H1 (cell line): ENCODE measurements at regions not wholly inside any gene's neighbourhood (a gene's known extent, or its start where the extent isn't known, plus 50 kb on each side); places are given as distances from the start of the nearest gene placed in this dataset.

Source experiments
- CTCF ChIA-PET: fragments of 300-600 bp; sonication (Branson Sonifier 250); formaldehyde crosslinking; loops from one replicate; lab custom pipeline; 2021; ENCODE audit not compliant: partially characterized antibody; lab: Charles Lee
- POLR2A ChIA-PET: fragments of 300-600 bp; sonication (Branson Sonifier 250); formaldehyde crosslinking; loops from one replicate; lab custom pipeline; 2021; ENCODE audit warnings: inconsistent platforms; ENCODE audit not compliant: partially characterized antibody; lab: Charles Lee
- DNase-seq, 2 experiments: peaks; one replicate each; pipeline versions ENCODE4 v3.0.0 to v3.0.0-alpha.2; 2010 to 2022; ENCODE audit warnings: low spot score in 2 of 2, low read depth in 1 of 2, mixed read lengths in 1 of 2
- FAIRE-seq: peaks from 2 replicates; lab custom pipeline; 2011; peaks lifted over from hg19 to GRCh38; lab: Jason Lieb, UNC
- H2AFZ ChIP-seq: 2 replicates; pipeline ENCODE4 v1.8.1; 2012; ENCODE audit warnings: low read length, inconsistent platforms
- H2AK5ac ChIP-seq: 2 replicates; pipeline ENCODE4 v1.6.1; 2013; ENCODE audit warnings: low read depth, low read length
- H2BK120ac ChIP-seq: replicated peaks from 2 replicates; pipeline ENCODE3; 2013; ENCODE audit warnings: low read depth, low read length, inconsistent platforms
- H2BK12ac ChIP-seq: 2 replicates; pipeline ENCODE4 v1.6.1; 2013; ENCODE audit warnings: low read depth, low read length
- H2BK15ac ChIP-seq: 2 replicates; pipeline ENCODE4 v1.6.1; 2013; ENCODE audit warnings: low read length
- H2BK20ac ChIP-seq: 2 replicates; pipeline ENCODE4 v1.6.1; 2013; ENCODE audit warnings: low read length
- H2BK5ac ChIP-seq: 2 replicates; pipeline ENCODE4 v1.6.1; 2013; ENCODE audit warnings: low read depth, low read length
- H3K14ac ChIP-seq: 2 replicates; pipeline ENCODE4 v1.6.1; 2013; ENCODE audit warnings: inconsistent platforms; ENCODE audit not compliant: insufficient read length
- H3K18ac ChIP-seq: 2 replicates; pipeline ENCODE4 v1.6.1; 2013; ENCODE audit warnings: low read length; ENCODE audit errors: extremely low read depth
- H3K23ac ChIP-seq: 2 replicates; pipeline ENCODE4 v1.6.1; 2013; ENCODE audit warnings: inconsistent platforms; ENCODE audit not compliant: insufficient read length
- H3K23me2 ChIP-seq: 2 replicates; pipeline ENCODE4 v1.6.1; 2013; ENCODE audit warnings: low read depth, low read length
- H3K27ac ChIP-seq: 2 replicates; pipeline ENCODE4 v1.6.1; 2011; ENCODE audit warnings: low read depth, low read length, inconsistent platforms
- H3K27me3 ChIP-seq, 4 experiments: replicated peaks in 1 of 4; 1 replicate in 1 of 4; 2 replicates in 3 of 4; pipeline versions ENCODE4 v1.6.1 to v1.8.1; 2011 to 2013; ENCODE audit warnings: low read length in 3 of 4, mild to moderate bottlenecking in 3 of 4, inconsistent platforms in 2 of 4, mixed read lengths in 2 of 4, moderate library complexity in 1 of 4; ENCODE audit not compliant: control insufficient read depth in 3 of 4, insufficient read depth in 3 of 4; ENCODE audit errors: extremely low read depth in 1 of 4
- H3K36me3 ChIP-seq, 4 experiments: 2 replicates each; pipeline versions ENCODE4 v1.6.1 to v1.8.1; 2011 to 2013; ENCODE audit warnings: mild to moderate bottlenecking in 4 of 4, low read length in 3 of 4, moderate library complexity in 2 of 4, control low read depth in 1 of 4, inconsistent platforms in 1 of 4; ENCODE audit not compliant: insufficient read depth in 4 of 4, control insufficient read depth in 2 of 4
- H3K4ac ChIP-seq: replicated peaks from 2 replicates; pipeline ENCODE3; 2013; ENCODE audit warnings: low read length, low read depth, mixed read lengths, inconsistent platforms; ENCODE audit not compliant: insufficient read length
- H3K4me1 ChIP-seq, 4 experiments: replicated peaks in 1 of 4; 1 replicate in 1 of 4; 2 replicates in 3 of 4; pipeline versions ENCODE4 v1.6.1 to v1.8.1; 2011 to 2013; ENCODE audit warnings: low read length in 3 of 4, inconsistent platforms in 2 of 4, mixed read lengths in 1 of 4; ENCODE audit not compliant: insufficient read depth in 4 of 4, control insufficient read depth in 3 of 4
- H3K4me2 ChIP-seq, 2 experiments: 2 replicates each; pipeline versions ENCODE4 v1.6.1 to v1.8.1; 2011 to 2013; ENCODE audit warnings: low read depth in 2 of 2, low read length in 2 of 2, control low read depth in 1 of 2, inconsistent platforms in 1 of 2, mild to moderate bottlenecking in 1 of 2; ENCODE audit not compliant: insufficient read depth in 1 of 2
- H3K4me3 ChIP-seq, 4 experiments: fragments of 200-600, 300-600 bp in 1 of 4; sonication (generic), shearing (Covaris generic), sonication (Bioruptor Twin) in 1 of 4; 2 replicates each; pipeline versions ENCODE4 v1.5.1 to v1.8.1; 2011 to 2016; ENCODE audit warnings: low read length in 4 of 4, low read depth in 3 of 4, control low read depth in 2 of 4, inconsistent platforms in 2 of 4, mild to moderate bottlenecking in 2 of 4, mixed read lengths in 1 of 4, moderate library complexity in 1 of 4; ENCODE audit not compliant: insufficient read depth in 2 of 4; ENCODE audit errors: extremely low read depth in 1 of 4
- H3K56ac ChIP-seq: replicated peaks from 2 replicates; pipeline ENCODE3; 2013; ENCODE audit warnings: low read depth, mild to moderate bottlenecking, mixed read lengths, low read length, inconsistent platforms; ENCODE audit not compliant: insufficient read length
- H3K79me1 ChIP-seq: 2 replicates; pipeline ENCODE4 v1.6.1; 2013; ENCODE audit warnings: low read depth, low read length, control low read depth
- H3K79me2 ChIP-seq, 2 experiments: 2 replicates each; pipeline versions ENCODE4 v1.6.1 to v1.8.1; 2012 to 2013; ENCODE audit warnings: low read length in 2 of 2, mild to moderate bottlenecking in 2 of 2, inconsistent platforms in 1 of 2; ENCODE audit not compliant: insufficient read depth in 2 of 2, control insufficient read depth in 1 of 2
- H3K9ac ChIP-seq, 4 experiments: replicated peaks in 1 of 4; 1 replicate in 1 of 4; 2 replicates in 3 of 4; pipeline versions ENCODE4 v1.6.1 to v1.8.1; 2011 to 2013; ENCODE audit warnings: low read depth in 3 of 4, low read length in 3 of 4, control low read depth in 2 of 4, mild to moderate bottlenecking in 2 of 4, moderate library complexity in 2 of 4, inconsistent platforms in 1 of 4; ENCODE audit errors: extremely low read depth in 1 of 4
- H3K9me3 ChIP-seq, 2 experiments: 2 replicates each; pipeline versions ENCODE4 v1.6.1 to v1.8.1; 2012 to 2013; ENCODE audit warnings: mild to moderate bottlenecking in 2 of 2, moderate library complexity in 2 of 2, control low read depth in 1 of 2, inconsistent platforms in 1 of 2, low read depth in 1 of 2, low read length in 1 of 2, mixed read lengths in 1 of 2; ENCODE audit not compliant: insufficient read depth in 2 of 2
- H4K20me1 ChIP-seq, 2 experiments: replicated peaks in 1 of 2; 2 replicates each; pipeline versions ENCODE3 to v1.8.1; 2011 to 2013; ENCODE audit warnings: inconsistent platforms in 2 of 2, low read length in 2 of 2, mild to moderate bottlenecking in 1 of 2; ENCODE audit not compliant: insufficient read depth in 2 of 2, control insufficient read depth in 1 of 2
- H4K5ac ChIP-seq: 2 replicates; pipeline ENCODE4 v1.6.1; 2013; ENCODE audit warnings: low read length, low read depth, mixed read lengths, inconsistent platforms; ENCODE audit not compliant: insufficient read length
- H4K8ac ChIP-seq: 2 replicates; pipeline ENCODE4 v1.8.0; 2013; ENCODE audit warnings: mild to moderate bottlenecking, moderate library complexity, low read length, inconsistent platforms; ENCODE audit not compliant: insufficient read depth; ENCODE audit errors: extremely low read depth
- H4K91ac ChIP-seq: replicated peaks from 2 replicates; pipeline ENCODE3; 2013; ENCODE audit warnings: low read length, mixed read lengths, inconsistent platforms; ENCODE audit not compliant: insufficient read length
- ASH2L ChIP-seq: fragments of 200-600, 300-600 bp; sonication (generic); IDR thresholded peaks from one replicate; pipeline ENCODE4 v1.7.1; 2017; ENCODE audit warnings: low read length
- BCL11A ChIP-seq, 2 experiments: IDR thresholded peaks; one replicate each; pipeline ENCODE4 v1.6.1; 2011; ENCODE audit warnings: low read depth in 2 of 2, low read length in 2 of 2, mild to moderate bottlenecking in 2 of 2
- CTBP2 ChIP-seq: IDR thresholded peaks from 2 replicates; pipeline ENCODE4 v1.7.0; 2011; ENCODE audit warnings: borderline replicate concordance, mild to moderate bottlenecking, moderate library complexity, mixed read lengths, low read length; ENCODE audit not compliant: insufficient read depth, insufficient read length
- KDM4A ChIP-seq: IDR thresholded peaks from one replicate; pipeline ENCODE4 v1.7.1; 2012; ENCODE audit warnings: low read depth, mild to moderate bottlenecking, moderate library complexity, low read length, inconsistent platforms; ENCODE audit not compliant: severe bottlenecking
- SIX5 ChIP-seq: IDR thresholded peaks from 2 replicates; pipeline ENCODE4 v1.6.1; 2011; ENCODE audit warnings: mild to moderate bottlenecking, low read depth, low read length
- TAF7 ChIP-seq: optimal IDR thresholded peaks from 2 replicates; pipeline ENCODE3; 2011; ENCODE audit warnings: low read depth, mild to moderate bottlenecking, inconsistent platforms, low read length, moderate library complexity, borderline replicate concordance

GRCh38 chr10:118148247-118148646 lies 101.5 kb upstream of the RAB11FIP2 start:
- FAIRE-seq (no peak), DNase-seq (no peak)
- Histone ChIP-seq H3K79me2 (no peaks in the 10 kb centered on the region), H3K14ac (no peak overlapping the region), H3K56ac (no peak overlapping the region), H4K5ac (no peak overlapping the region), H4K20me1 (no peaks in the 10 kb centered on the region), H3K27me3 (no peaks in the 10 kb centered on the region), H3K23ac (no peak overlapping the region), H4K8ac (no peak overlapping the region), H3K4me1 (no peaks in the 10 kb centered on the region), H2AFZ (no peak overlapping the region), H2BK15ac (no peak overlapping the region), H3K79me1 (no peaks in the 10 kb centered on the region), H2BK5ac (no peak overlapping the region), H3K4me2 (no peak overlapping the region), H3K23me2 (no peaks in the 10 kb centered on the region; the same call in 1 of the 2 replicates), H3K4me3 (no peak overlapping the region), H2BK12ac (no peak overlapping the region), H2AK5ac (no peak overlapping the region), H3K36me3 (no peaks in the 10 kb centered on the region), H3K27ac (no peak overlapping the region), H3K9ac (no peak overlapping the region), H3K9me3 (no peaks in the 10 kb centered on the region), H3K4ac (no peak overlapping the region), H4K91ac (no peak overlapping the region), H2BK20ac (no peak overlapping the region), H3K18ac (no peak overlapping the region), H2BK120ac (no peak overlapping the region)
- POLR2A ChIA-PET, result no interaction called here
- CTCF ChIA-PET, result no interaction called here
- TF ChIP-seq BCL11A (IDR thresholded peaks at IDR 0.05; ENCODE audit: low read depth in 2 of 2, low read length in 2 of 2), result no peak
- no peak for TF ChIP-seq TAF7
- no peak for TF ChIP-seq ASH2L
- no peak for TF ChIP-seq SIX5
- TF ChIP-seq KDM4A, result no peak
- TF ChIP-seq CTBP2, result no peak
- TF ChIP-seq, all 59 proteins: peak for 0
